Peyer's patch (tissue), 4 donors: ENCODE measurements at regions not wholly inside any gene's neighbourhood (a gene's known extent, or its start where the extent isn't known, plus 50 kb on each side); places are given as distances from the start of the nearest gene placed in this dataset.

Experiments used
- POLR2A ChIP-seq, 2 donors: fragments of 450-650 bp; IDR thresholded peaks; one replicate each; pipeline ENCODE4 v1.5.1; 2017; ENCODE audit warnings: antibody characterized with exemption in 2 of 2, mild to moderate bottlenecking in 2 of 2, moderate library complexity in 2 of 2
- TF ChIP-seq, protein P1 (sequence below), 6 experiments: fragments of 450-650 bp in 4 of 6; fragments of 200-600 bp in 2 of 6; sonication (generic) in 1 of 6; IDR thresholded peaks; one replicate each; pipeline ENCODE4 v1.5.1; 2017 to 2019; ENCODE audit warnings: antibody characterized with exemption in 6 of 6, mild to moderate bottlenecking in 3 of 6, moderate library complexity in 1 of 6

DNA sequence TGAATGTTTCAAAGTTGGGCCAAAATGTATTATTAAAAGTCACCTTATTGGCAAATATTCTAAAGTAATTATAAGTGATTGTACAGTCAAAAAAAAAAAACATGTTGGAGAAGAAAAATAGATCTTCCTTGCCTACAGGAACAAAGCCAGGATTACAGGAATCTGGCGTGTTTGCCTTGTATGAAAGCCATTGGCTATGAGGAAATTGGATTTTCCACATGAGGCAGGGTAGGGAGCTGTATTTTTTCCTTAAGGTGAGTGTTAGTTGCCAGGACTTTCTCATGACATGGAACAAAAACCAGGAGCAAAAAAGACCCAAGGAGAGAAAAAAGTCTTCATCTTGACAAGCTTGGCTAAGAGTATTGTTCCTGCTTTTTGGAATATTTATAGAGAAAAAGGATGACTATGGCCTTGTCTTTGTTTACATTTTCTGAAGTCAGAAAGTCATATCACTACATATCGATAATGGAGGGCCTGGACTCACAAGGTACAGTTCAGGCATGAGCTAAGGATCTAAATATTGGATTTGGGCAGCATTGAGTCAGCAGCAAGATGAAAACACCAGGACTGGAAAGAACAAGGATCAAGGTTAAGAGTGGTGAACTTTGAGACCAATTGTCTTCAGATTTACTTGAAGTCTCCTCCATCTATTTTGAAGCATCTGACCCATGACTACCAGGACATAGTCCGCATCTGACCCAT lies 68.4 kb upstream of the FLRT2 start:
- TF ChIP-seq, protein P1, sequence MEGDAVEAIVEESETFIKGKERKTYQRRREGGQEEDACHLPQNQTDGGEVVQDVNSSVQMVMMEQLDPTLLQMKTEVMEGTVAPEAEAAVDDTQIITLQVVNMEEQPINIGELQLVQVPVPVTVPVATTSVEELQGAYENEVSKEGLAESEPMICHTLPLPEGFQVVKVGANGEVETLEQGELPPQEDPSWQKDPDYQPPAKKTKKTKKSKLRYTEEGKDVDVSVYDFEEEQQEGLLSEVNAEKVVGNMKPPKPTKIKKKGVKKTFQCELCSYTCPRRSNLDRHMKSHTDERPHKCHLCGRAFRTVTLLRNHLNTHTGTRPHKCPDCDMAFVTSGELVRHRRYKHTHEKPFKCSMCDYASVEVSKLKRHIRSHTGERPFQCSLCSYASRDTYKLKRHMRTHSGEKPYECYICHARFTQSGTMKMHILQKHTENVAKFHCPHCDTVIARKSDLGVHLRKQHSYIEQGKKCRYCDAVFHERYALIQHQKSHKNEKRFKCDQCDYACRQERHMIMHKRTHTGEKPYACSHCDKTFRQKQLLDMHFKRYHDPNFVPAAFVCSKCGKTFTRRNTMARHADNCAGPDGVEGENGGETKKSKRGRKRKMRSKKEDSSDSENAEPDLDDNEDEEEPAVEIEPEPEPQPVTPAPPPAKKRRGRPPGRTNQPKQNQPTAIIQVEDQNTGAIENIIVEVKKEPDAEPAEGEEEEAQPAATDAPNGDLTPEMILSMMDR (IDR thresholded peaks at IDR 0.05), result no peak
- TF ChIP-seq POLR2A (IDR thresholded peaks at IDR 0.05), result no peak
